OCI-LY7 (cell line): ENCODE measurements at regions not wholly inside any gene's neighbourhood (a gene's known extent, or its start where the extent isn't known, plus 50 kb on each side); places are given as distances from the start of the nearest gene placed in this dataset.

Experiments
- BruUV-seq: library from RNA; stranded (reverse); fragments of 400-500 nt; replicated peaks from 2 replicates; lab custom pipeline; 2021; lab: Mats Ljungman, UMichigan
- CTCF ChIA-PET: fragments of 300-600 bp; sonication (Branson Sonifier 250); formaldehyde crosslinking; loops from one replicate; lab custom pipeline; 2022; ENCODE audit warnings: antibody characterized with exemption; ENCODE audit not compliant: unreplicated experiment; lab: Charles Lee
- POLR2A ChIA-PET: fragments of 300-600 bp; sonication (Branson Sonifier 250); formaldehyde crosslinking; loops from one replicate; lab custom pipeline; 2022; ENCODE audit warnings: antibody characterized with exemption; lab: Charles Lee
- DNase-seq: peaks from one replicate; pipeline ENCODE4 v3.0.0-alpha.2; 2015; ENCODE audit warnings: low spot score
- H2AFZ ChIP-seq: fragments of 200-600 bp; sonication (generic), shearing (Covaris generic); 2 replicates; pipeline ENCODE4 v1.6.1; 2014; ENCODE audit warnings: mild to moderate bottlenecking, antibody characterized with exemption, low read length, moderate library complexity
- H3K27ac ChIP-seq: fragments of 200-600 bp; sonication (generic); 2 replicates; pipeline ENCODE4 v1.5.1; 2014; ENCODE audit warnings: mixed run types, low read depth, mild to moderate bottlenecking, moderate library complexity, low read length, inconsistent platforms; ENCODE audit not compliant: poor library complexity, severe bottlenecking
- H3K36me3 ChIP-seq: fragments of 200-600 bp; sonication (generic); 2 replicates; pipeline ENCODE4 v1.6.1; 2014; ENCODE audit warnings: mild to moderate bottlenecking, antibody characterized with exemption, low read length, moderate library complexity, mixed read lengths; ENCODE audit not compliant: insufficient read depth
- H3K4me1 ChIP-seq: fragments of 200-600 bp; sonication (generic); 2 replicates; pipeline ENCODE4 v1.5.1; 2014; ENCODE audit warnings: mild to moderate bottlenecking, low read length; ENCODE audit not compliant: insufficient read depth, poor library complexity, severe bottlenecking
- H3K4me2 ChIP-seq: fragments of 200-600 bp; sonication (generic); 2 replicates; pipeline ENCODE4 v1.6.1; 2014; ENCODE audit warnings: mild to moderate bottlenecking, low read length
- H3K4me3 ChIP-seq: fragments of 200-600 bp; sonication (generic); 2 replicates; pipeline ENCODE4 v1.5.1; 2014; ENCODE audit warnings: mild to moderate bottlenecking, low read depth, low read length; ENCODE audit not compliant: poor library complexity, severe bottlenecking
- H3K79me2 ChIP-seq: fragments of 200-600 bp; sonication (generic); 2 replicates; pipeline ENCODE4 v1.6.1; 2016; ENCODE audit warnings: low read depth, mild to moderate bottlenecking, low read length, moderate library complexity, mixed read lengths; ENCODE audit not compliant: insufficient read depth
- H3K9me2 ChIP-seq: fragments of 200-600 bp; sonication (generic); 2 replicates; pipeline ENCODE4 v1.6.1; 2016; ENCODE audit warnings: mild to moderate bottlenecking, low read length, mixed read lengths; ENCODE audit not compliant: insufficient read depth
- H3K9me3 ChIP-seq: fragments of 200-600 bp; sonication (generic); 2 replicates; pipeline ENCODE4 v1.6.1; 2014; ENCODE audit warnings: mild to moderate bottlenecking, mixed run types, low read length, mixed read lengths
- H4K20me1 ChIP-seq: fragments of 200-600 bp; sonication (generic); 2 replicates; pipeline ENCODE4 v1.6.1; 2014; ENCODE audit warnings: mild to moderate bottlenecking, antibody characterized with exemption, low read length, moderate library complexity, mixed read lengths; ENCODE audit not compliant: insufficient read depth
- CTCF ChIP-seq: fragments of 200-600 bp; sonication (generic); conservative IDR thresholded peaks from 2 replicates; pipeline ENCODE4 v1.5.1; 2014; ENCODE audit warnings: mild to moderate bottlenecking, antibody characterized with exemption, low read length, moderate library complexity, mixed read lengths
- EZH2phosphoT487 ChIP-seq: fragments of 200-600 bp; sonication (generic); IDR thresholded peaks from 2 replicates; pipeline ENCODE4 v1.6.1; 2018; ENCODE audit warnings: low read depth, borderline replicate concordance, mild to moderate bottlenecking, mixed run types, antibody characterized with exemption, low read length, moderate library complexity, mixed read lengths
- intact Hi-C: fragments of 100-400 bp; cut with micrococcal nuclease; formaldehyde crosslinking; loops from one replicate; pipeline ENCODE4 v1.10.0; 2022; ENCODE audit not compliant: unreplicated experiment

GRCh38 chr11:116079580-116079979, 575.4 kb upstream of the CADM1 start:
- BruUV-seq, result no TSS peak
- H2AFZ ChIP-seq, result no peak overlapping the region
- H3K36me3 ChIP-seq, result no peaks in the 10 kb centered on the region
- TF ChIP-seq CTCF, result no peak
- no peak for TF ChIP-seq EZH2phosphoT487
- H3K9me2 ChIP-seq, result no peaks in the 10 kb centered on the region
- H3K9me3 ChIP-seq, result no peaks in the 10 kb centered on the region
- H3K4me1 ChIP-seq, result no peaks in the 10 kb centered on the region
- no peak for DNase-seq
- H3K27ac ChIP-seq, result no peak overlapping the region
- no peaks in the 10 kb centered on the region for H4K20me1 ChIP-seq
- H3K79me2 ChIP-seq, result no peaks in the 10 kb centered on the region
- intact Hi-C loops, result loop anchor here (2.0 to 10.0 kb wide), 2 partner anchors 211 to 755 kb away; no protein-coding TSS in a partner anchor
- POLR2A ChIA-PET, result no interaction called here
- no peak overlapping the region for H3K4me2 ChIP-seq
- no peak overlapping the region for H3K4me3 ChIP-seq
- CTCF ChIA-PET, result no interaction called here

- no peaks in the 10 kb centered on the region for H3K9me3 ChIP-seq
- H3K4me2 ChIP-seq, result no peak overlapping the region
- no peaks in the 10 kb centered on the region for H4K20me1 ChIP-seq
- TF ChIP-seq EZH2phosphoT487 (no peak), CTCF (peak; percentile 73)
- H2AFZ ChIP-seq, result no peak overlapping the region
- H3K4me3 ChIP-seq, result no peak overlapping the region
- no peak overlapping the region for H3K27ac ChIP-seq
- intact Hi-C loops, result loop anchor here (2.0 to 10.0 kb wide), 2 partner anchors 209 to 753 kb away; no protein-coding TSS in a partner anchor
- H3K9me2 ChIP-seq, result no peaks in the 10 kb centered on the region
- H3K36me3 ChIP-seq, result no peaks in the 10 kb centered on the region
- no peaks in the 10 kb centered on the region for H3K4me1 ChIP-seq
- POLR2A ChIA-PET, result no interaction called here
- H3K79me2 ChIP-seq, result no peaks in the 10 kb centered on the region
- peak; percentile 24 for DNase-seq
- CTCF ChIA-PET, result no interaction called here
- BruUV-seq, result no TSS peak
Measured at GRCh38 chr11:116078101-116078591, 573.9 kb upstream of the CADM1 start.

GRCh38 chr11:116077092-116077491, 572.9 kb upstream of the CADM1 start:
- Histone ChIP-seq H2AFZ (no peak overlapping the region), H3K4me3 (no peak overlapping the region), H3K79me2 (no peaks in the 10 kb centered on the region), H3K4me2 (no peak overlapping the region), H4K20me1 (no peaks in the 10 kb centered on the region), H3K36me3 (no peaks in the 10 kb centered on the region), H3K9me2 (no peaks in the 10 kb centered on the region), H3K9me3 (no peaks in the 10 kb centered on the region), H3K27ac (no peak overlapping the region), H3K4me1 (no peaks in the 10 kb centered on the region)
- no peak for TF ChIP-seq CTCF
- no peak for TF ChIP-seq EZH2phosphoT487
- ChIA-PET CTCF (no interaction called here), POLR2A (no interaction called here)
- intact Hi-C loops, result loop anchor here (10.0 kb wide), 1 partner anchor 752 kb away; no protein-coding TSS in a partner anchor
- DNase-seq, result no peak
- no TSS peak for BruUV-seq
